WTC11 (cell line): ENCODE measurements at regions not wholly inside any gene's neighbourhood (a gene's known extent, or its start where the extent isn't known, plus 50 kb on each side); places are given as distances from the start of the nearest gene placed in this dataset.

ENCODE experiments used
- ATAC-seq: fragments of 200-7000 bp; cut with Tn5 transposase; 2 replicates; pipeline ENCODE4 v1.10.0; 2021; ENCODE audit warnings: mild to moderate bottlenecking, moderate library complexity
- CTCF ChIA-PET: fragments of 300-600 bp; sonication (Branson Sonifier 250); formaldehyde crosslinking; loops from one replicate; lab custom pipeline; 2021; ENCODE audit warnings: antibody characterized with exemption; lab: Charles Lee
- POLR2A ChIA-PET: fragments of 350-600 bp; sonication (Branson Sonifier 250); formaldehyde crosslinking; loops from one replicate; lab custom pipeline; 2021; ENCODE audit warnings: antibody characterized with exemption; lab: Charles Lee
- DNase-seq: peaks from one replicate; pipeline ENCODE4 v3.0.0; 2021; ENCODE audit warnings: low spot score
- H3K27ac Mint-ChIP-seq: 2 replicates; pipeline ENCODE4 v1.8.0; 2021; ENCODE audit warnings: mixed read lengths
- H3K27me3 Mint-ChIP-seq: 2 replicates; pipeline ENCODE4 v1.8.0; 2021; ENCODE audit warnings: low read depth, mild to moderate bottlenecking, moderate library complexity, mixed read lengths
- H3K36me3 Mint-ChIP-seq: 2 replicates; pipeline ENCODE4 v1.8.0; 2021; ENCODE audit warnings: mixed read lengths
- H3K4me1 Mint-ChIP-seq: 2 replicates; pipeline ENCODE4 v1.8.0; 2022; ENCODE audit warnings: mixed read lengths
- H3K4me3 Mint-ChIP-seq: 2 replicates; pipeline ENCODE4 v1.8.0; 2021; ENCODE audit warnings: mild to moderate bottlenecking, moderate library complexity, mixed read lengths
- H3K9me3 Mint-ChIP-seq: 2 replicates; pipeline ENCODE4 v1.8.0; 2021; ENCODE audit warnings: mixed read lengths
- ELF4 ChIP-seq: sonication (generic); formaldehyde crosslinking; IDR thresholded peaks from 2 replicates; pipeline ENCODE4 v1.8.1; 2022; ENCODE audit warnings: low read depth, mild to moderate bottlenecking, moderate library complexity, missing genetic modification reagents
- EMX1 ChIP-seq: fragments of 250-450 bp; sonication (Bioruptor Pico); IDR thresholded peaks from 2 replicates; pipeline ENCODE4 v1.8.0; 2021; ENCODE audit warnings: mild to moderate bottlenecking
- FOXJ3 ChIP-seq: sonication (generic); formaldehyde crosslinking; IDR thresholded peaks from 2 replicates; pipeline ENCODE4 v1.9.0; 2021; ENCODE audit warnings: missing genetic modification reagents, mild to moderate bottlenecking, borderline replicate concordance
- FOXK1 ChIP-seq: sonication (generic); formaldehyde crosslinking; IDR thresholded peaks from 2 replicates; pipeline ENCODE4 v1.8.0; 2022; ENCODE audit warnings: mild to moderate bottlenecking, moderate library complexity, missing genetic modification reagents
- FOXP1 ChIP-seq: sonication (generic); formaldehyde crosslinking; IDR thresholded peaks from 2 replicates; pipeline ENCODE4 v1.8.0; 2022; ENCODE audit warnings: missing genetic modification reagents, mild to moderate bottlenecking, moderate library complexity, borderline replicate concordance
- JAZF1 ChIP-seq: fragments of 250-450 bp; sonication (Bioruptor Pico); IDR thresholded peaks from 2 replicates; pipeline ENCODE4 v1.9.0; 2021; ENCODE audit warnings: moderate library complexity, mild to moderate bottlenecking, inconsistent platforms
- MYBL2 ChIP-seq: sonication (generic); formaldehyde crosslinking; IDR thresholded peaks from 2 replicates; pipeline ENCODE4 v1.8.1; 2023; ENCODE audit warnings: mild to moderate bottlenecking, moderate library complexity, missing genetic modification reagents
- NFATC4 ChIP-seq: fragments of 250-450 bp; sonication (Bioruptor Pico); IDR thresholded peaks from 2 replicates; pipeline ENCODE4 v1.9.0; 2021; ENCODE audit warnings: mild to moderate bottlenecking
- NR2C2 ChIP-seq: sonication (generic); formaldehyde crosslinking; IDR thresholded peaks from 2 replicates; pipeline ENCODE4 v1.8.0; 2022; ENCODE audit warnings: mild to moderate bottlenecking, missing genetic modification reagents
- OVOL2 ChIP-seq: fragments of 250-450 bp; sonication (Bioruptor Pico); IDR thresholded peaks from 2 replicates; pipeline ENCODE4 v1.9.0; 2021; ENCODE audit warnings: mild to moderate bottlenecking, borderline replicate concordance
- PRRX2 ChIP-seq: fragments of 250-450 bp; sonication (Bioruptor Pico); IDR thresholded peaks from 2 replicates; pipeline ENCODE4 v1.8.0; 2021; ENCODE audit warnings: mild to moderate bottlenecking
- RELA ChIP-seq: sonication (generic); formaldehyde crosslinking; IDR thresholded peaks from 2 replicates; pipeline ENCODE4 v1.8.1; 2022; ENCODE audit warnings: missing genetic modification reagents, mild to moderate bottlenecking, borderline replicate concordance
- SMAD3 ChIP-seq: sonication (generic); formaldehyde crosslinking; IDR thresholded peaks from 2 replicates; pipeline ENCODE4 v1.8.0; 2022; ENCODE audit warnings: missing genetic modification reagents, mild to moderate bottlenecking, borderline replicate concordance
- SOX15 ChIP-seq: fragments of 250-450 bp; sonication (Bioruptor Pico); IDR thresholded peaks from 2 replicates; pipeline ENCODE4 v1.9.0; 2021; ENCODE audit warnings: mild to moderate bottlenecking
- TCF7 ChIP-seq: sonication (generic); formaldehyde crosslinking; IDR thresholded peaks from 2 replicates; pipeline ENCODE4 v1.8.0; 2022; ENCODE audit warnings: mild to moderate bottlenecking, low read depth, missing genetic modification reagents, moderate library complexity
- ZNF416 ChIP-seq: fragments of 250-450 bp; sonication (Bioruptor Pico); IDR thresholded peaks from 2 replicates; pipeline ENCODE4 v1.9.0; 2021; ENCODE audit warnings: mild to moderate bottlenecking, inconsistent platforms
- TF ChIP-seq, protein P1 (sequence below): sonication (generic); formaldehyde crosslinking; IDR thresholded peaks from 2 replicates; pipeline ENCODE4 v1.8.1; 2022; ENCODE audit warnings: mild to moderate bottlenecking, missing genetic modification reagents, moderate library complexity, borderline replicate concordance
- TF ChIP-seq, protein P2 (sequence below): sonication (generic); formaldehyde crosslinking; IDR thresholded peaks from 2 replicates; pipeline ENCODE4 v1.8.0; 2023; ENCODE audit warnings: missing genetic modification reagents, mild to moderate bottlenecking, borderline replicate concordance
- TF ChIP-seq, protein P3 (sequence below): sonication (generic); formaldehyde crosslinking; IDR thresholded peaks from 2 replicates; pipeline ENCODE4 v1.8.1; 2023; ENCODE audit warnings: mild to moderate bottlenecking, missing genetic modification reagents, borderline replicate concordance
- TF ChIP-seq, protein P4 (sequence below): sonication (generic); formaldehyde crosslinking; IDR thresholded peaks from 2 replicates; pipeline ENCODE4 v1.8.1; 2023; ENCODE audit warnings: mild to moderate bottlenecking, missing genetic modification reagents
- TF ChIP-seq, protein P5 (sequence below): sonication (generic); formaldehyde crosslinking; IDR thresholded peaks from 2 replicates; pipeline ENCODE4 v1.8.0; 2023; ENCODE audit warnings: mild to moderate bottlenecking, missing genetic modification reagents
- TF ChIP-seq, protein P6 (sequence below): sonication (generic); formaldehyde crosslinking; IDR thresholded peaks from 2 replicates; pipeline ENCODE4 v1.8.0; 2023; ENCODE audit warnings: missing genetic modification reagents

DNA sequence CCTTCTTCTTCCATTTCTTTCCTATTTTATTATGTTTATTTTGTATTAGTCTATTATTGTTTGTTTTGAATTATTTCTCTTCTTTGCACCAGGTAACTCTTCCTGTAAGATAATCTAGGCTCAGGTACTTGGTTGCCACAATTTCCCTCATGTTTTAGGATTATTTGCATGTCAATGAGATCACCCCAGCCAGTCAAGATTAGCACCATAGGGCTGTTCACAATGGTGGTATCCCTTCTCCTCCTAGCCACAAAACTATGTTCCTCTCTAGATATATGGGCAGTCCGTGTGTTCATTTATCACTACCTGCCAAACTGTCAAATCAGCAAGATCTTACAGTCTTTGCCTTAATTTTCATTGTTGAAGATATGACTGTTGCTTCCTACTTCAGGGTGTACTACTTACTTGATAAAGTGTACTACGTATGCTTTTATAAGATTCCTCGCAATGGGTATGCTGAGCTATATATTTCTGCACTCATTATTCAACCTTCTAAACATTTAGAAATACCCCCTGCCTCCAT lies 1536.2 kb downstream of the PLA2G4A start:
- POLR2A ChIA-PET = no interaction called here
- ATAC-seq (peak; percentile 92), DNase-seq (no peak)
- Mint-ChIP-seq H3K27me3 (no peaks in the 10 kb centered on the region), H3K27ac (no peak overlapping the region), H3K4me3 (no peak overlapping the region), H3K4me1 (peaks cover 34% of the 10 kb centered on the region), H3K9me3 (no peaks in the 10 kb centered on the region), H3K36me3 (no peaks in the 10 kb centered on the region)
- CTCF ChIA-PET = no interaction called here
- TF ChIP-seq ZNF416 = no peak
- TF ChIP-seq EMX1 = no peak
- TF ChIP-seq, protein P1, sequence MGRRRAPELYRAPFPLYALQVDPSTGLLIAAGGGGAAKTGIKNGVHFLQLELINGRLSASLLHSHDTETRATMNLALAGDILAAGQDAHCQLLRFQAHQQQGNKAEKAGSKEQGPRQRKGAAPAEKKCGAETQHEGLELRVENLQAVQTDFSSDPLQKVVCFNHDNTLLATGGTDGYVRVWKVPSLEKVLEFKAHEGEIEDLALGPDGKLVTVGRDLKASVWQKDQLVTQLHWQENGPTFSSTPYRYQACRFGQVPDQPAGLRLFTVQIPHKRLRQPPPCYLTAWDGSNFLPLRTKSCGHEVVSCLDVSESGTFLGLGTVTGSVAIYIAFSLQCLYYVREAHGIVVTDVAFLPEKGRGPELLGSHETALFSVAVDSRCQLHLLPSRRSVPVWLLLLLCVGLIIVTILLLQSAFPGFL (CRISPR knock-in tag) = no peak
- no peak for TF ChIP-seq TCF7 (CRISPR knock-in tag)
- no peak for TF ChIP-seq NR2C2 (CRISPR knock-in tag)
- no peak for TF ChIP-seq SMAD3 (CRISPR knock-in tag)
- no peak for TF ChIP-seq OVOL2 (CRISPR knock-in tag)
- TF ChIP-seq RELA = no peak

DNA sequence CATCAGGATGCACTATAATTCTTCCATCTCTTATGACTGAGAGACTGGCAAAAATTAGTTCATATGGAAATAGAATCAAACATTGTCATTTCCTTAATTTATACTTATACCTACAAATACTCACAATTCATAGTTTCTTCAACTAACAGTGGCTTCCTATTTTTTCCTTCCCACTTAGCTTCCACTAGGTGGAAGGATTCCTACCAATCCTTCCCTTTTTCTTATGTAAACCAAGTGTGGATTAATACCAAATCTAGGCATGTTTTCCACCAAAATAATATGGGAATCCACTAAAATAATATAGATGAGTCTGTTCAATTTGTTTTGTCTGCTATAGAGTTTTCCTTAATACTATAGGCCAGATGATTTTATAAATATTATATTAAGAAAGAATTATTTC lies 1537.1 kb downstream of the PLA2G4A start:
- ChIA-PET CTCF (no interaction called here), POLR2A (no interaction called here)
- Mint-ChIP-seq H3K4me3 (no peak overlapping the region), H3K27me3 (no peaks in the 10 kb centered on the region), H3K9me3 (no peaks in the 10 kb centered on the region), H3K36me3 (no peaks in the 10 kb centered on the region), H3K4me1 (peaks cover 38% of the 10 kb centered on the region), H3K27ac (no peak overlapping the region)
- DNase-seq = no peak
- ATAC-seq = no peak
- TF ChIP-seq JAZF1 (CRISPR knock-in tag) (no peak), NR2C2 (CRISPR knock-in tag) (no peak), OVOL2 (CRISPR knock-in tag) (no peak), FOXK1 (no peak), FOXJ3 (CRISPR knock-in tag) (no peak), SOX15 (CRISPR knock-in tag) (no peak), MYBL2 (CRISPR knock-in tag) (no peak), TCF7 (CRISPR knock-in tag) (no peak), ELF4 (no peak), FOXP1 (CRISPR knock-in tag) (no peak), NFATC4 (CRISPR knock-in tag) (no peak), PRRX2 (CRISPR knock-in tag) (no peak)
- TF ChIP-seq, protein P2, sequence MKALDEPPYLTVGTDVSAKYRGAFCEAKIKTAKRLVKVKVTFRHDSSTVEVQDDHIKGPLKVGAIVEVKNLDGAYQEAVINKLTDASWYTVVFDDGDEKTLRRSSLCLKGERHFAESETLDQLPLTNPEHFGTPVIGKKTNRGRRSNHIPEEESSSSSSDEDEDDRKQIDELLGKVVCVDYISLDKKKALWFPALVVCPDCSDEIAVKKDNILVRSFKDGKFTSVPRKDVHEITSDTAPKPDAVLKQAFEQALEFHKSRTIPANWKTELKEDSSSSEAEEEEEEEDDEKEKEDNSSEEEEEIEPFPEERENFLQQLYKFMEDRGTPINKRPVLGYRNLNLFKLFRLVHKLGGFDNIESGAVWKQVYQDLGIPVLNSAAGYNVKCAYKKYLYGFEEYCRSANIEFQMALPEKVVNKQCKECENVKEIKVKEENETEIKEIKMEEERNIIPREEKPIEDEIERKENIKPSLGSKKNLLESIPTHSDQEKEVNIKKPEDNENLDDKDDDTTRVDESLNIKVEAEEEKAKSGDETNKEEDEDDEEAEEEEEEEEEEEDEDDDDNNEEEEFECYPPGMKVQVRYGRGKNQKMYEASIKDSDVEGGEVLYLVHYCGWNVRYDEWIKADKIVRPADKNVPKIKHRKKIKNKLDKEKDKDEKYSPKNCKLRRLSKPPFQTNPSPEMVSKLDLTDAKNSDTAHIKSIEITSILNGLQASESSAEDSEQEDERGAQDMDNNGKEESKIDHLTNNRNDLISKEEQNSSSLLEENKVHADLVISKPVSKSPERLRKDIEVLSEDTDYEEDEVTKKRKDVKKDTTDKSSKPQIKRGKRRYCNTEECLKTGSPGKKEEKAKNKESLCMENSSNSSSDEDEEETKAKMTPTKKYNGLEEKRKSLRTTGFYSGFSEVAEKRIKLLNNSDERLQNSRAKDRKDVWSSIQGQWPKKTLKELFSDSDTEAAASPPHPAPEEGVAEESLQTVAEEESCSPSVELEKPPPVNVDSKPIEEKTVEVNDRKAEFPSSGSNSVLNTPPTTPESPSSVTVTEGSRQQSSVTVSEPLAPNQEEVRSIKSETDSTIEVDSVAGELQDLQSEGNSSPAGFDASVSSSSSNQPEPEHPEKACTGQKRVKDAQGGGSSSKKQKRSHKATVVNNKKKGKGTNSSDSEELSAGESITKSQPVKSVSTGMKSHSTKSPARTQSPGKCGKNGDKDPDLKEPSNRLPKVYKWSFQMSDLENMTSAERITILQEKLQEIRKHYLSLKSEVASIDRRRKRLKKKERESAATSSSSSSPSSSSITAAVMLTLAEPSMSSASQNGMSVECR (CRISPR knock-in tag) = no peak
- TF ChIP-seq, protein P3, sequence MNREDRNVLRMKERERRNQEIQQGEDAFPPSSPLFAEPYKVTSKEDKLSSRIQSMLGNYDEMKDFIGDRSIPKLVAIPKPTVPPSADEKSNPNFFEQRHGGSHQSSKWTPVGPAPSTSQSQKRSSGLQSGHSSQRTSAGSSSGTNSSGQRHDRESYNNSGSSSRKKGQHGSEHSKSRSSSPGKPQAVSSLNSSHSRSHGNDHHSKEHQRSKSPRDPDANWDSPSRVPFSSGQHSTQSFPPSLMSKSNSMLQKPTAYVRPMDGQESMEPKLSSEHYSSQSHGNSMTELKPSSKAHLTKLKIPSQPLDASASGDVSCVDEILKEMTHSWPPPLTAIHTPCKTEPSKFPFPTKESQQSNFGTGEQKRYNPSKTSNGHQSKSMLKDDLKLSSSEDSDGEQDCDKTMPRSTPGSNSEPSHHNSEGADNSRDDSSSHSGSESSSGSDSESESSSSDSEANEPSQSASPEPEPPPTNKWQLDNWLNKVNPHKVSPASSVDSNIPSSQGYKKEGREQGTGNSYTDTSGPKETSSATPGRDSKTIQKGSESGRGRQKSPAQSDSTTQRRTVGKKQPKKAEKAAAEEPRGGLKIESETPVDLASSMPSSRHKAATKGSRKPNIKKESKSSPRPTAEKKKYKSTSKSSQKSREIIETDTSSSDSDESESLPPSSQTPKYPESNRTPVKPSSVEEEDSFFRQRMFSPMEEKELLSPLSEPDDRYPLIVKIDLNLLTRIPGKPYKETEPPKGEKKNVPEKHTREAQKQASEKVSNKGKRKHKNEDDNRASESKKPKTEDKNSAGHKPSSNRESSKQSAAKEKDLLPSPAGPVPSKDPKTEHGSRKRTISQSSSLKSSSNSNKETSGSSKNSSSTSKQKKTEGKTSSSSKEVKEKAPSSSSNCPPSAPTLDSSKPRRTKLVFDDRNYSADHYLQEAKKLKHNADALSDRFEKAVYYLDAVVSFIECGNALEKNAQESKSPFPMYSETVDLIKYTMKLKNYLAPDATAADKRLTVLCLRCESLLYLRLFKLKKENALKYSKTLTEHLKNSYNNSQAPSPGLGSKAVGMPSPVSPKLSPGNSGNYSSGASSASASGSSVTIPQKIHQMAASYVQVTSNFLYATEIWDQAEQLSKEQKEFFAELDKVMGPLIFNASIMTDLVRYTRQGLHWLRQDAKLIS (CRISPR knock-in tag) = no peak
- TF ChIP-seq, protein P4, sequence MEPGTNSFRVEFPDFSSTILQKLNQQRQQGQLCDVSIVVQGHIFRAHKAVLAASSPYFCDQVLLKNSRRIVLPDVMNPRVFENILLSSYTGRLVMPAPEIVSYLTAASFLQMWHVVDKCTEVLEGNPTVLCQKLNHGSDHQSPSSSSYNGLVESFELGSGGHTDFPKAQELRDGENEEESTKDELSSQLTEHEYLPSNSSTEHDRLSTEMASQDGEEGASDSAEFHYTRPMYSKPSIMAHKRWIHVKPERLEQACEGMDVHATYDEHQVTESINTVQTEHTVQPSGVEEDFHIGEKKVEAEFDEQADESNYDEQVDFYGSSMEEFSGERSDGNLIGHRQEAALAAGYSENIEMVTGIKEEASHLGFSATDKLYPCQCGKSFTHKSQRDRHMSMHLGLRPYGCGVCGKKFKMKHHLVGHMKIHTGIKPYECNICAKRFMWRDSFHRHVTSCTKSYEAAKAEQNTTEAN = no peak
- TF ChIP-seq, protein P5, sequence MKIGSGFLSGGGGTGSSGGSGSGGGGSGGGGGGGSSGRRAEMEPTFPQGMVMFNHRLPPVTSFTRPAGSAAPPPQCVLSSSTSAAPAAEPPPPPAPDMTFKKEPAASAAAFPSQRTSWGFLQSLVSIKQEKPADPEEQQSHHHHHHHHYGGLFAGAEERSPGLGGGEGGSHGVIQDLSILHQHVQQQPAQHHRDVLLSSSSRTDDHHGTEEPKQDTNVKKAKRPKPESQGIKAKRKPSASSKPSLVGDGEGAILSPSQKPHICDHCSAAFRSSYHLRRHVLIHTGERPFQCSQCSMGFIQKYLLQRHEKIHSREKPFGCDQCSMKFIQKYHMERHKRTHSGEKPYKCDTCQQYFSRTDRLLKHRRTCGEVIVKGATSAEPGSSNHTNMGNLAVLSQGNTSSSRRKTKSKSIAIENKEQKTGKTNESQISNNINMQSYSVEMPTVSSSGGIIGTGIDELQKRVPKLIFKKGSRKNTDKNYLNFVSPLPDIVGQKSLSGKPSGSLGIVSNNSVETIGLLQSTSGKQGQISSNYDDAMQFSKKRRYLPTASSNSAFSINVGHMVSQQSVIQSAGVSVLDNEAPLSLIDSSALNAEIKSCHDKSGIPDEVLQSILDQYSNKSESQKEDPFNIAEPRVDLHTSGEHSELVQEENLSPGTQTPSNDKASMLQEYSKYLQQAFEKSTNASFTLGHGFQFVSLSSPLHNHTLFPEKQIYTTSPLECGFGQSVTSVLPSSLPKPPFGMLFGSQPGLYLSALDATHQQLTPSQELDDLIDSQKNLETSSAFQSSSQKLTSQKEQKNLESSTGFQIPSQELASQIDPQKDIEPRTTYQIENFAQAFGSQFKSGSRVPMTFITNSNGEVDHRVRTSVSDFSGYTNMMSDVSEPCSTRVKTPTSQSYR (CRISPR knock-in tag) = no peak
- TF ChIP-seq, protein P6, sequence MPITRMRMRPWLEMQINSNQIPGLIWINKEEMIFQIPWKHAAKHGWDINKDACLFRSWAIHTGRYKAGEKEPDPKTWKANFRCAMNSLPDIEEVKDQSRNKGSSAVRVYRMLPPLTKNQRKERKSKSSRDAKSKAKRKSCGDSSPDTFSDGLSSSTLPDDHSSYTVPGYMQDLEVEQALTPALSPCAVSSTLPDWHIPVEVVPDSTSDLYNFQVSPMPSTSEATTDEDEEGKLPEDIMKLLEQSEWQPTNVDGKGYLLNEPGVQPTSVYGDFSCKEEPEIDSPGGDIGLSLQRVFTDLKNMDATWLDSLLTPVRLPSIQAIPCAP = no peak
